NCI-H226 (cell line): ENCODE measurements at regions not wholly inside any gene's neighbourhood (a gene's known extent, or its start where the extent isn't known, plus 50 kb on each side); places are given as distances from the start of the nearest gene placed in this dataset.

Source experiments
- DNase-seq: peaks from one replicate; pipeline ENCODE4 v3.0.0-alpha.2; 2015

GRCh38 chr13:30105381-30105780 is 202.0 kb downstream of the KATNAL1 start:
- DNase-seq: no peak

DNA sequence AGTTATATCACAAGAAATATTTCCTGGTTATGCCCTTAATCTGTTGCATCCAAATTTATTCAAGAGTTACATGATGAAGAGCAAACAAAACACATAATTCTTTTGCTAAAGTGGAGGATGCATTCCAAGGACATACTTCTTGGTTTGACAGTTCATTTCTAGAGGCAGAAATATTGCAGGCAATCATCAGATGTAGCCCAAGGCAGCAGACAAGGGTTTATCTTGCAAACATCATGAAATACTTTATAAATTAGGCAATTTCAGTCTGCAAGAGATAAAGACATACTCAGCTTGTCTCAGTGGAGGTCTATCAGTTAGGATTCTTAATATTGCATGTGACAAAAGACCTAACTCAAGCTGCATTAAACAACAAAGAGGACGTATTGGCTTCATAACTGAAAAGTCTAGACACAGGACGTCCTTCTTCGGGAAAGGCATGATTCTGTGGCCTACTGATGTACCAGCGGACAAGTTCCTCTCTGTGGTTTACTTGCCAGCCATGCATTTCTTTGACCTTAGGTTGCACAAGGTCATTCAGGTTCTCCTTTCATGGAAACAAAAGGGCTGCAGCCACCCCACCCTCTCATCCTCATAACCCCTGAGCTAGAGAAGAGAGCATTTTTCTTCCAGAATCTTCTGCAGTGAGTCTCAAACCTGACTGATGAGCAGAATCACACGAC is 204.1 kb downstream of the KATNAL1 start:
- DNase-seq: no peak

DNA sequence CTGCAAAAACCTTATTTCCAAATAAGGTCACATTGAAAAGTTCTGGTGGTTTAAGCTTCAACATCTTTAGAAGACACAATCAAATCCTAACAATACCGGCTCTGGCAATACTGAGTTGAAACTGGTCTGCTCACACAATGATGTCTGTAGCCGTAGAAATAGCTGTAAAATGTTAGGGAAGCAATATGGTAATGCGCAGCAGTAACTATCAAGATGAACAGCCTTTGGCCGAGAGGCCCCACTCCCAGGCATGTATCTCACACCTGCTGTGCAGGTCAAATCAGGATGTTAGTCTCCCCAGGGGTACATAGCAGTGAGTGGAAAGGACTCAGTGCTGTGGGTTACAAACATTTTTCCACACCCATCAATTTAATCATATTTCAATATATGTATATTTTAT is 207.1 kb downstream of the KATNAL1 start:
- no peak for DNase-seq

- no peak for DNase-seq
These were observed 209.7 kb downstream of the KATNAL1 start for GRCh38 chr13:30097701-30098100.

GRCh38 chr13:30097089-30097488 is 210.3 kb downstream of the KATNAL1 start:
- DNase-seq: no peak

GRCh38 chr13:30094015-30094414 is 213.3 kb downstream of the KATNAL1 start:
- no peak for DNase-seq

GRCh38 chr13:30093236-30093635 is 214.1 kb downstream of the KATNAL1 start:
- no peak for DNase-seq

DNA sequence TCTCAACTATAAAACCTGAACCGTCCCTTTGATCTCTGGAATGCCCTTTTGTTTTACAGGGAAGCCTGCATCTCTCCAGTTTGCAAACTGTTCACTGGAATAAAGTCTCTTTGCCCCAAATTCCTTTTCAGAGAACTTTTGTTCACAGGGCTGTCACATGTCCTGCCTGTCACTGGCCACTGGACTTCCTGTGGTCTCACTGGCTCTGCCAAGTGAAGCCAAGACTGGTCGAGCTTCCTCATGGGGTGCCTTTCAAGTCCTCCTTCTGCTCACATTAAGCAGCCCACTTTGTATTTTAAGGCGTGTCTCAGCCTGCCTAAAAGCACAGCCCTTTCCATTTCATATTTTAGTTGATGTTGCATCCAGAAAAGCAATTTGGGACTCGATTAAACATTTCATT is 215.7 kb downstream of the KATNAL1 start:
- no peak for DNase-seq

DNA sequence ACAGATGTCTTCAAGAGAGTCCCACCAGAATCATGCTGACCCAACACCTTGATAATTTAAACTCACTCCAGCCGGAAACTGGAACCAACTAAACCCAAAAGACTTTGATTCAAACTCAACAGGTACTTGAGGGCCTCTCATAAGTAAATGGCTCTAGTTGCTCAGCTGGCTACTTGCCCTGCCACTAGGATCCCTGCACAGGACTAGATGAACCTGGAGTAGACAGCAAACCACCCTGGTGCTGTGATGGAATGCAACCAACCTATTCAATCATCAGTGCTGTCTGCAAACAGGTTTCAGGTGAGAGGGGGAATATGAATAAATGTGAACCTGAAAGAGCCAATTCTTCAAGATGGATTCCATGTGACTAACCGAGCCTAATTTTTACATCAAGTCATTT is 216.3 kb downstream of the KATNAL1 start:
- no peak for DNase-seq

GRCh38 chr13:30088312-30088855 is 219.0 kb downstream of the KATNAL1 start:
- DNase-seq: no peak

DNA sequence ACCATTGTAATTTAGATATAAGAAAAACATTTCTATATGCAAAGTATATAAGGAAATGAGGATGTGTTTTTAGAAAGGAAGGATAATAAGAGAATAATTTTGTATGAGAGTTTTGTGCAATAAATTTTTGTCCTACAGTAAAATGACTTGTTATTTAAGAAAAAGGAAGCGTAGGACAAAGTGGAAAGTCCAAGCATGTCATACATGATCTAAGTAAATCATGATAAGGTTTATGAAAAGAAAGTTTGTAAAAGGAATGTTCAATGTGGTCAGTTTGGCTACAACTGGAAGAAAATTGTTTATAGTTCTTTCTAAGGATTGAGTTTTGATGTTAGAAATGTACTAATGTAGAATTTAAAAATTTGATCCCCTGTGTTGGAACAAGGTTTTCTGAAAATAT is 222.3 kb downstream of the KATNAL1 start:
- no peak for DNase-seq

DNA sequence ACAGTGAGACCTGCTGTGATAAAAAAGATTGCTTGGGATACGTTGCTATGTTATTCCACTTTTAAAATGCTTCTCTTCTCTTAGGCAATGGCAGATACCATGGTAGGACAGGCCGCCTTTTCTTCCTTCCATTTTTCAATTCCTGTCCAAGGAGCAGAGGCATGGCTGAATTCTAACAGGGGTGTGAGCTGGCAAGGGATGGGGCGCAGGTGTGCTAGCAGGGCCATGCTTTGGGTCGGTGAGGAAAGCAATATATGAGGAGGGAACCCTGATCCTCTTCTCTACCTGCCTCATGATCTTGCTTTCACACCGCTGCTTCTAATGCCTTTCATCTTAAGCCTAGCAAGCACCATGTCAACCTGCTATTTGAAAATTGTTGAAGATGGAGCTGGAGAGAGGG is 225.0 kb downstream of the KATNAL1 start:
- DNase-seq: no peak

DNA sequence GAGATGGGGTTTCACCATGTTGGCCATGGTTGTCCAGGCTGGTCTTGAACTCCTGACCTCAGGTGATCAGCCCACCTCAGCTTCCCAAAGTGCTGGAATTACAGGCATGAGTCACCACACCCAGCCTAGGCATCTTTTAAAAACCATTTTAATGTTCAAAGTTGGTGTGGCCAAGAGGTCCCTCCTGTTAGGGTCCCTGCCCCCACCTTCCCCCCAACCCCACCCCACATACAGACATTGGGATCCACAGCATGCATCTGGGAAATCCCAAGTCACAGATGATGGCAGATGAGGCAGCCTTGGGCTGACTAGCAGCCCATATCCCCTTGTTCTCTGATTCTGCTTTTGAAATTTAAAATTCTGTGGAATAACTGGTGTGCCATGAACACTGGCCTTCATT is 226.0 kb downstream of the KATNAL1 start:
- DNase-seq: no peak

DNA sequence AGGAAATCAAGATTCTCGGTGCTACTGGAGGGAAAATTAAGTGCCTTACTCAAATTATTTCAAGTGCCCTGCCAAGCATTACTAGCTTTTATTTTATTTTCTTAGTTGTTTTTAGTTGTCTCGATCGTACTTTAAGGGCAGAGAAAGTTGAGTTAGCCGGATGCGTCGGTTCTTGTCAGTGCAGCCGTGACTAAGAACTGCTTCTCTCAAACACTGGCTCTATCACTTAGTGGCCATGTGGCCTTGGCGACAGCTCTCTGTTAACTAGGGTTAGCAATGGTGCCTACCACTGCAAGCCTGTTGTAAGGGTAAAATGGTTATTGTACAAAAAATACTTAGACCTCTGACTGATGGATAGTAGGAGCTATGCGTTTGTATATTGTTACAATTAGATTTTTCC is 227.8 kb downstream of the KATNAL1 start:
- DNase-seq: no peak

- DNase-seq: no peak
These were observed 227.6 kb upstream of the UBL3 start for GRCh38 chr13:30078059-30078458.

- no peak for DNase-seq
These were observed 226.9 kb upstream of the UBL3 start for GRCh38 chr13:30077240-30077735.

DNA sequence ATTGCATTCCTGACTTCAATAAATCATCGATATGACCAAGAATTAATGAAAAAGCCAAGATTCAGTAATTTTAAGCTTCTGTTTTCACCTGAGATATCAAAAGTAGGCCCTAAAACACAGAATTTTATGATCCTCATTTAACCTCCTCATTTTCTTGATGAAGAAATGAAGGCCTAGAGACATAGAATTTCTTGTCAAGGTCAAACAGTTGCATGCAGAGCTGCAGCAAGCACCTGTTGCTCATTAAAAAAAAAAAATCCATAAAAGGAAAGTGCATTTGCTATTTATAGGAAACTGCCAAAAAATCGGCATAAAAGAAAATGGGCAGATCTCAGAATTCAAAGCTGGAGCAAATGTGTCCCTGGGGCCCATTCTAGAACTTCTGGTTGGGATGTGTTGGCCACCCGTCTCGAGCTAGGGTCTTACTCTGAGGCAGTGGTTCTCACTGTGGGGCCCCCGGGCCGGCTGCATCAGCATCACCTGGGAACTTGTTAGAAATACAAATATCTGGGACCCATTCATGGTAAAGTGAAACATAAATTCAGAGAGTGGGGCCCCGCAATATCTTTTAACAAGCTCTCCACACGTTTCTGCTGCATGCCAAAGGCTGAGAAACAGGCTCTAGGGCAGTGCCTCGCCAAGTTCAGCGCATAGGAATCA is 224.7 kb upstream of the UBL3 start:
- DNase-seq: no peak

- no peak for DNase-seq
These were observed 224.0 kb upstream of the UBL3 start for GRCh38 chr13:30074431-30074830.

DNA sequence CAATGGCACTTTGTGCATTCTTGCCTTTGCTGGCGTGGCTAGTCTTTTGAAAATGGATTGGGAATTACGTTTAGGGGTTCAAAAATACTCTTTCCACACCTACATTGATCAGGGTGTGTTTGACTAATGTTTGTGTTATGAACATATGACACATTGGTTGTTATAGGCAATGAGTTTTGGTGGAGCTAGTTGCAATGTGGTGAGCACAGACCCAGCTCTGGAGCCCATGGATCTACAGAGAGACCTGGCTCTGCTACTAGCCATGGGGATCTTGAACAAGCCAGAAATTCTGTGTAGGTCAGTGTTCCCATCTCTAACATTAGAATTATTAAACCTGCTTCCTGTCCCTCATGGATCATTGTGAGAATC is 222.4 kb upstream of the UBL3 start:
- DNase-seq: no peak

DNA sequence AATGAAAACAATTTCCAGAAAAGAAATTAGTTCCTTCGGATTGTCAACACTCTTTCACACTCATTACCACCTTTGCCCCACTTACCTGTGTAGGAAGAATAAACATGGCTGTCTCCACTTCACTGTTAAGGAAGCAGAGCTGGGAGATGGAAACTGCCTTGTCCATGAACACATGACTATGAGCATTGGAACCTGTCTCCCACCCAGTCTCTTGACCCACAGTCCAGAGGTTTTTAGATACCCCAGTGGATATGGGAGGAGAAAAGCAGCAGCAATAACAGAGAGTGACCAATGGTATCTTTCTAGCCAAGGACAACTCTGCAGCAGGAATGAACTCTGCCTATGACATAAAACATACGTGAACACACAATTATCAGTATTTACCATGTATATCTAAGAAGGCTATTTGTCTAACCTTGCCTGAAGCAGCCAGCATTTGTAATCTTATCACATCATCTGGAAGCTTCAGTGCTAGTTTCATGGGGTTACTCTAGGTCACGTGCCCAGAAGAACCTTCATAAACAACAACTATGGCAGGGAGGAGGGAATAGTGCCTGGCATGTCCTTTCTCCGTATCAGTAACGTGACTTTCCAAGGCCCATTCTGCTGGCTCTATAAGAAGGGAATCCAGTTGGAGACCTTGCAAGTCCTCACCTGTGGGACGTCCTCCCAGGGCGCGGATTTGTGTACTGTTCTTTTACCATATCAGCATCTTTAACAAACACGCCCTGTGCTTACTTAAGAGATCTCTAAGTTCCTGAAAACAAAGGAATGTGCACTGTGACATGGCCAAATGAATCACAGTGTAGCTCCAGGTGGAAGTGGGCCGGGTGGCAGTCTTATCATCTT is 221.8 kb upstream of the UBL3 start:
- no peak for DNase-seq

DNA sequence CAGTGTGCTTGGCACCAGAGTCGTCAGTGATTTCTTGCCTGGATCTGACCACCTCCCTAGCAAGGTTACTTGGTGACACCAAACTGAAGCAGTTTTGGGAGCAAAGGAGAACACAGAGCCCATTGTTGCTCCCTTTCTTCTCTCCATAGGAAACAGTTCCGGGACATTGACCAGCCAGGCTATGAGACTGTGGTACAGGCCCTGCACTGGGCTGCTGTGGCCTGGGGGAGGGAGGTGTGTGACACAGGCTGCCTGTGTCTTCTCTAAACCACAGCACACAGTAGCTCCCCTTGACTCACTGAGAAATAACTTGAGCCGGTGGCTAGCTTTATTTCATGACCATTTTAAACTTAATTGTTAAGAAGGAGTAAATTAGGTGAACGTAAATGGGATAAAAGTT is 214.8 kb upstream of the UBL3 start:
- no peak for DNase-seq

DNA sequence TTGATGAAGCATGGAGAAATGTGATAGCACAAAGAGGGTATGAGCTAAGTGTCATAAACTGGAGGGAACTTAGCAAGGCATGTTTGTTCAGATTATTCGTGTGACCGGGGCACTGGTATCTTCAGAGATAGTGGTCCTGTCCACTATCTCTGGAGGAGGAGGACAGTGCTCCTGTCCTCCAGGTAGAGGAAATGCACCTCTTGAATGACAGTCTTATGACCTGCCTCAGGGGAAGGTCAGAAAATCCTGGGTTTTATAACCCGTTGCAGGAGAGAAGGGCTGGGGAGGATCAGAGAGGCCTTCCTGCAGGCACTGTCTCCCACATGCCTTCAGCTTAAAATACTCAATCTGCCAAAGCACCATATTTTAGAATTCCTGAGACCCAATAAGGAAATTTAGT is 213.5 kb upstream of the UBL3 start:
- no peak for DNase-seq

DNA sequence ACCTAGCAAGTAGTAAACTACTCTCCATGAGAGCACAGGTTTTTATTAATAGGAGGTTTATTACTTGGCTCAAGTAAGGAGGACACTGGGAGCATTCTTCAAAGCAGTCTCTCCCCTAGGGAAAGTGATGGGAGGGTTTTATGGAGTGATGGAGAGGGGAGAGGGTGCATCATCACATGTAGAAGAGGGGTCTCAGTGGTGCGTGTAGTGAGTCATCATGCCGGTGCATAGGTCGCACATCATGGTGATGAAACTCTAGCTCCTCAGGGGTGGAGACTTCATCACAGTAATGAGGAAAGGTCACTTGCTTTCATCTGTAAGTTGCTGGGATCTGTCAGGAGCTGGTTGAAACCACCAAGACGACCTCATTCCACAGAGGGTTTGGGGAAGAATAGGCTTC is 210.8 kb upstream of the UBL3 start:
- DNase-seq: no peak

DNA sequence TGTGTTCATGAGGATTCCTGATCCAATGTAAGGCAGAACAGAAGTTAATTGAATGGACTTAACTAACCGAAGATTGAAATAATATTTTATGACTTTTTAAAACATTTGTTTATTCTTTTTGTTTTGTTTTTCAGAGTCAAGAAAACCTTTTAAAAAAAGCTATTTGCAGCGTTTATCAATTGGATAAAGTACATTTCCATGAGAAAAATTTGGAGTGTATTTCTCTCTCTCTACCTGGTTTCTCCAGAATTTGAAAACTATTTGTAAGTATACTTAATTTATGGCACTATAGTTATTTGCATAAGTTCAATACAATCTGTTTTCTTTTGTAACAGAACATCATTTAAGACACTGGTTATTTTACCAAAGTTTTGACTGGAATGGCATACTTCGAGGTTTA is 208.0 kb upstream of the UBL3 start:
- DNase-seq: no peak
